ENCODE measurements at regions not wholly inside any gene's neighbourhood (a gene's known extent, or its start where the extent isn't known, plus 50 kb on each side); places are given as distances from the start of the nearest gene placed in this dataset.

DNA sequence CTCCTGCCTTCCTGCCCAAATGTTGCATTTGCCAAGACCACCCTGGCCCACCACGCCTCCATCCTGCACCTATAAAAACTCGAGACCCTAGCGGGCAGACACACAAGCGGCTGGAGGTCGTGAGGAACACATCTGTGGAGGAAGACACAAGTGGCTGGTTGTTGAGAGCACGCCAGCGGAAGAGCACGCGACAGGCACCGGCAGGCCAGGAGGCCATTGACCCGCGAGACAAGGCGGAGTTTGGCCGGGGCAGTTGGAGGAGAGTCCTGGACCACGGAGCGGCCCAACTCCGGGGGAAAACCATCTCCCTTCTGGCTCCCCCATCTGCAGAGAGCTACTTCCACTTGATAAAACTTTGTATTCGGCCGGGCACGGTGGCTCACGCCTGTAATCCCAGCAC, 115.2 kb upstream of the AGA start:
- TF ChIP-seq POLR2A (IDR thresholded peaks at IDR 0.05; ENCODE audit: low read depth) (no peak), POLR2AphosphoS5 (IDR thresholded peaks at IDR 0.05) (no peak), EP300 (IDR thresholded peaks at IDR 0.05) (no peak)
- TF ChIP-seq, protein P1, sequence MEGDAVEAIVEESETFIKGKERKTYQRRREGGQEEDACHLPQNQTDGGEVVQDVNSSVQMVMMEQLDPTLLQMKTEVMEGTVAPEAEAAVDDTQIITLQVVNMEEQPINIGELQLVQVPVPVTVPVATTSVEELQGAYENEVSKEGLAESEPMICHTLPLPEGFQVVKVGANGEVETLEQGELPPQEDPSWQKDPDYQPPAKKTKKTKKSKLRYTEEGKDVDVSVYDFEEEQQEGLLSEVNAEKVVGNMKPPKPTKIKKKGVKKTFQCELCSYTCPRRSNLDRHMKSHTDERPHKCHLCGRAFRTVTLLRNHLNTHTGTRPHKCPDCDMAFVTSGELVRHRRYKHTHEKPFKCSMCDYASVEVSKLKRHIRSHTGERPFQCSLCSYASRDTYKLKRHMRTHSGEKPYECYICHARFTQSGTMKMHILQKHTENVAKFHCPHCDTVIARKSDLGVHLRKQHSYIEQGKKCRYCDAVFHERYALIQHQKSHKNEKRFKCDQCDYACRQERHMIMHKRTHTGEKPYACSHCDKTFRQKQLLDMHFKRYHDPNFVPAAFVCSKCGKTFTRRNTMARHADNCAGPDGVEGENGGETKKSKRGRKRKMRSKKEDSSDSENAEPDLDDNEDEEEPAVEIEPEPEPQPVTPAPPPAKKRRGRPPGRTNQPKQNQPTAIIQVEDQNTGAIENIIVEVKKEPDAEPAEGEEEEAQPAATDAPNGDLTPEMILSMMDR (IDR thresholded peaks at IDR 0.05) = no peak

All from esophagus muscularis mucosa (tissue), 4 donors.